GM23338 (cell line): ENCODE measurements at regions not wholly inside any gene's neighbourhood (a gene's known extent, or its start where the extent isn't known, plus 50 kb on each side); places are given as distances from the start of the nearest gene placed in this dataset.

Experiments
- ATAC-seq: fragments of 200-7000 bp; cut with Tn5 transposase; 3 replicates; pipeline ENCODE4 v1.9.1; 2020
- DNase-seq: peaks from one replicate; pipeline ENCODE4 v3.0.0-alpha.2; 2015; ENCODE audit warnings: low spot score
- H2AFZ ChIP-seq: fragments of 200-600 bp; sonication (generic); 2 replicates; pipeline ENCODE4 v1.8.0; 2016; ENCODE audit warnings: antibody characterized with exemption, mild to moderate bottlenecking, moderate library complexity
- H3F3A ChIP-seq: fragments of 200-600 bp; sonication (generic); replicated peaks from 2 replicates; pipeline ENCODE4 v1.8.0; 2017; ENCODE audit warnings: antibody characterized with exemption, mixed run types, low read depth
- H3K27ac ChIP-seq: fragments of 200-600 bp; sonication (generic); 2 replicates; pipeline ENCODE4 v1.6.1; 2016; ENCODE audit warnings: low read depth
- H3K27me3 ChIP-seq: fragments of 200-600 bp; sonication (generic); 2 replicates; pipeline ENCODE4 v1.8.0; 2016; ENCODE audit warnings: mild to moderate bottlenecking, mixed run types, moderate library complexity; ENCODE audit not compliant: insufficient read depth
- H3K36me3 ChIP-seq: fragments of 200-600 bp; sonication (generic); 2 replicates; pipeline ENCODE4 v1.8.0; 2016; ENCODE audit warnings: mild to moderate bottlenecking; ENCODE audit not compliant: insufficient read depth
- H3K4me1 ChIP-seq: fragments of 200-600 bp; sonication (generic); 2 replicates; pipeline ENCODE4 v1.8.0; 2016; ENCODE audit warnings: mild to moderate bottlenecking, moderate library complexity; ENCODE audit not compliant: insufficient read depth
- H3K4me2 ChIP-seq: fragments of 200-600 bp; sonication (generic); 2 replicates; pipeline ENCODE4 v1.7.1; 2017; ENCODE audit warnings: mixed run types
- H3K4me3 ChIP-seq: fragments of 200-600 bp; sonication (generic); 2 replicates; pipeline ENCODE4 v1.6.1; 2016; ENCODE audit warnings: mixed run types
- H3K79me2 ChIP-seq: fragments of 200-600 bp; sonication (generic); replicated peaks from 2 replicates; pipeline ENCODE4 v1.8.0; 2017; ENCODE audit warnings: mild to moderate bottlenecking; ENCODE audit not compliant: insufficient read depth
- H3K9me2 ChIP-seq: fragments of 200-600 bp; sonication (generic); 2 replicates; pipeline ENCODE4 v1.8.0; 2017; ENCODE audit not compliant: insufficient read depth
- H4K20me1 ChIP-seq: fragments of 200-600 bp; sonication (generic); replicated peaks from 2 replicates; pipeline ENCODE4 v1.8.0; 2017; ENCODE audit warnings: mild to moderate bottlenecking; ENCODE audit not compliant: insufficient read depth
- H3K27ac Mint-ChIP-seq: 2 replicates; pipeline ENCODE4 v1.8.0; 2020; ENCODE audit warnings: inconsistent platforms, mild to moderate bottlenecking, moderate library complexity, mixed read lengths
- H3K27me3 Mint-ChIP-seq: 3 replicates; pipeline ENCODE4 v1.8.0; 2022; ENCODE audit warnings: low read depth, mild to moderate bottlenecking, moderate library complexity, mixed read lengths, inconsistent platforms; ENCODE audit not compliant: insufficient read depth, poor library complexity
- H3K36me3 Mint-ChIP-seq: 3 replicates; pipeline ENCODE4 v1.8.0; 2021; ENCODE audit warnings: low read depth, mild to moderate bottlenecking, inconsistent platforms, moderate library complexity, mixed read lengths
- H3K4me1 Mint-ChIP-seq: 3 replicates; pipeline ENCODE4 v1.8.0; 2020; ENCODE audit warnings: mild to moderate bottlenecking, inconsistent platforms, mixed read lengths
- H3K4me3 Mint-ChIP-seq: 3 replicates; pipeline ENCODE4 v1.8.0; 2021; ENCODE audit warnings: moderate library complexity, mild to moderate bottlenecking, inconsistent platforms, mixed read lengths
- H3K9me3 Mint-ChIP-seq: 3 replicates; pipeline ENCODE4 v1.8.0; 2020; ENCODE audit warnings: moderate library complexity, mild to moderate bottlenecking, inconsistent platforms, mixed read lengths
- CREB1 ChIP-seq: fragments of 250-450 bp; sonication (Bioruptor Pico); IDR thresholded peaks from 2 replicates; pipeline ENCODE4 v1.5.0; 2020; ENCODE audit warnings: low read depth, mild to moderate bottlenecking, moderate library complexity
- EZH2 ChIP-seq: fragments of 200-600 bp; sonication (generic); IDR thresholded peaks from one replicate; pipeline ENCODE4 v1.8.0; 2017; ENCODE audit warnings: antibody characterized with exemption, mild to moderate bottlenecking, low read depth; ENCODE audit not compliant: unreplicated experiment
- EZH2phosphoT487 ChIP-seq: fragments of 200-600 bp; sonication (generic); IDR thresholded peaks from one replicate; pipeline ENCODE4 v1.8.1; 2018; ENCODE audit warnings: antibody characterized with exemption; ENCODE audit not compliant: unreplicated experiment
- JUNB ChIP-seq: IDR thresholded peaks from one replicate; pipeline ENCODE4 v1.6.1; 2016; ENCODE audit warnings: antibody characterized with exemption; ENCODE audit not compliant: unreplicated experiment
- NANOG ChIP-seq: IDR thresholded peaks from 2 replicates; pipeline ENCODE4 v1.6.1; 2016; ENCODE audit warnings: antibody characterized with exemption, borderline replicate concordance
- STAT1 ChIP-seq: IDR thresholded peaks from one replicate; pipeline ENCODE4 v1.6.1; 2016; ENCODE audit warnings: antibody characterized with exemption; ENCODE audit not compliant: unreplicated experiment
- ZNF114 ChIP-seq: fragments of 250-450 bp; sonication (Bioruptor Pico); IDR thresholded peaks from 2 replicates; pipeline ENCODE4 v1.5.0; 2020; ENCODE audit warnings: mild to moderate bottlenecking, moderate library complexity
- ZNF331 ChIP-seq: fragments of 250-450 bp; sonication (Bioruptor Pico); IDR thresholded peaks from 2 replicates; pipeline ENCODE4 v1.5.0; 2020; ENCODE audit warnings: low read depth, mild to moderate bottlenecking, moderate library complexity
- TF ChIP-seq, protein P1 (sequence below): IDR thresholded peaks from one replicate; pipeline ENCODE4 v1.6.1; 2018; ENCODE audit warnings: antibody characterized with exemption; ENCODE audit not compliant: unreplicated experiment
- TF ChIP-seq, protein P2 (sequence below): IDR thresholded peaks from 2 replicates; pipeline ENCODE4 v1.6.1; 2016; ENCODE audit warnings: antibody characterized with exemption
- TF ChIP-seq, protein P3 (sequence below), 2 experiments: fragments of 200-600 bp in 1 of 2; sonication (generic) in 1 of 2; conservative IDR thresholded peaks; 2 replicates each; pipeline versions ENCODE4 v1.5.1 to v1.6.1; 2016 to 2017; ENCODE audit warnings: antibody characterized with exemption in 2 of 2, low read depth in 2 of 2, mild to moderate bottlenecking in 2 of 2, moderate library complexity in 1 of 2
- TF ChIP-seq, protein P4 (sequence below): fragments of 250-450 bp; sonication (Bioruptor Pico); IDR thresholded peaks from 2 replicates; pipeline ENCODE4 v1.5.0; 2020; ENCODE audit warnings: mild to moderate bottlenecking, moderate library complexity

DNA sequence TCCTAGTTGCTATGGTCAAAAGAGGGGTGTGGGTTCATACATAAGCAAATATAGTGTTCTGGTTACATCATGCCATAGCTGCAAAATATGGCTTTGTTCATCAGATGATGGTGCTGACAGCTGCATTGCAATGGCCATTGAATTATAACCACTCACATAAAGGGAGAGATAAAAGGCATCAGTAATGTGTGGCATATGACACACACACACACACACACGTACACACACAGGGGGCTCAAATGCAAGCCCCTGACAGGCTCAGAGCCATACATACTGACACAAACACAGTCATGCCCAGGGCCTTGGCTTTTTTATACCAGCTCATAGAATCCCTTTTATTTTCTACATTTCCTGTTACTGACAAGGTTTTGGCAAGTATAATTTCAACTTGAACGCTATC lies 698.9 kb downstream of the BCL11B start:
- no peak overlapping the region for H3K4me3 Mint-ChIP-seq
- DNase-seq (no peak), ATAC-seq (no peak)
- Histone ChIP-seq H3K79me2 (no peaks in the 10 kb centered on the region), H3F3A (no peaks in the 10 kb centered on the region), H3K4me2 (no peak overlapping the region), H3K27ac (no peak overlapping the region), H4K20me1 (no peaks in the 10 kb centered on the region), H3K27me3 (no peaks in the 10 kb centered on the region), H2AFZ (no peak overlapping the region), H3K9me2 (0 out of 2 replicates have a peak, but pooled peaks cover 9% of the 10 kb centered on the region), H3K4me1 (no peaks in the 10 kb centered on the region), H3K36me3 (peaks cover 6% of the 10 kb centered on the region), H3K4me3 (no peak overlapping the region)
- peaks cover 68% of the 10 kb centered on the region for H3K9me3 Mint-ChIP-seq
- H3K4me1 Mint-ChIP-seq = no peaks in the 10 kb centered on the region
- TF ChIP-seq, protein P1, sequence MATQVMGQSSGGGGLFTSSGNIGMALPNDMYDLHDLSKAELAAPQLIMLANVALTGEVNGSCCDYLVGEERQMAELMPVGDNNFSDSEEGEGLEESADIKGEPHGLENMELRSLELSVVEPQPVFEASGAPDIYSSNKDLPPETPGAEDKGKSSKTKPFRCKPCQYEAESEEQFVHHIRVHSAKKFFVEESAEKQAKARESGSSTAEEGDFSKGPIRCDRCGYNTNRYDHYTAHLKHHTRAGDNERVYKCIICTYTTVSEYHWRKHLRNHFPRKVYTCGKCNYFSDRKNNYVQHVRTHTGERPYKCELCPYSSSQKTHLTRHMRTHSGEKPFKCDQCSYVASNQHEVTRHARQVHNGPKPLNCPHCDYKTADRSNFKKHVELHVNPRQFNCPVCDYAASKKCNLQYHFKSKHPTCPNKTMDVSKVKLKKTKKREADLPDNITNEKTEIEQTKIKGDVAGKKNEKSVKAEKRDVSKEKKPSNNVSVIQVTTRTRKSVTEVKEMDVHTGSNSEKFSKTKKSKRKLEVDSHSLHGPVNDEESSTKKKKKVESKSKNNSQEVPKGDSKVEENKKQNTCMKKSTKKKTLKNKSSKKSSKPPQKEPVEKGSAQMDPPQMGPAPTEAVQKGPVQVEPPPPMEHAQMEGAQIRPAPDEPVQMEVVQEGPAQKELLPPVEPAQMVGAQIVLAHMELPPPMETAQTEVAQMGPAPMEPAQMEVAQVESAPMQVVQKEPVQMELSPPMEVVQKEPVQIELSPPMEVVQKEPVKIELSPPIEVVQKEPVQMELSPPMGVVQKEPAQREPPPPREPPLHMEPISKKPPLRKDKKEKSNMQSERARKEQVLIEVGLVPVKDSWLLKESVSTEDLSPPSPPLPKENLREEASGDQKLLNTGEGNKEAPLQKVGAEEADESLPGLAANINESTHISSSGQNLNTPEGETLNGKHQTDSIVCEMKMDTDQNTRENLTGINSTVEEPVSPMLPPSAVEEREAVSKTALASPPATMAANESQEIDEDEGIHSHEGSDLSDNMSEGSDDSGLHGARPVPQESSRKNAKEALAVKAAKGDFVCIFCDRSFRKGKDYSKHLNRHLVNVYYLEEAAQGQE = no peak
- TF ChIP-seq, protein P2, sequence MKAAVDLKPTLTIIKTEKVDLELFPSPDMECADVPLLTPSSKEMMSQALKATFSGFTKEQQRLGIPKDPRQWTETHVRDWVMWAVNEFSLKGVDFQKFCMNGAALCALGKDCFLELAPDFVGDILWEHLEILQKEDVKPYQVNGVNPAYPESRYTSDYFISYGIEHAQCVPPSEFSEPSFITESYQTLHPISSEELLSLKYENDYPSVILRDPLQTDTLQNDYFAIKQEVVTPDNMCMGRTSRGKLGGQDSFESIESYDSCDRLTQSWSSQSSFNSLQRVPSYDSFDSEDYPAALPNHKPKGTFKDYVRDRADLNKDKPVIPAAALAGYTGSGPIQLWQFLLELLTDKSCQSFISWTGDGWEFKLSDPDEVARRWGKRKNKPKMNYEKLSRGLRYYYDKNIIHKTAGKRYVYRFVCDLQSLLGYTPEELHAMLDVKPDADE = no peak
- TF ChIP-seq ZNF331 (CRISPR knock-in tag) (no peak), ZNF114 (CRISPR knock-in tag) (no peak), CREB1 (CRISPR knock-in tag) (no peak), JUNB (no peak), EZH2 (no peak), NANOG (no peak), EZH2phosphoT487 (no peak), STAT1 (no peak)
- TF ChIP-seq, protein P3, sequence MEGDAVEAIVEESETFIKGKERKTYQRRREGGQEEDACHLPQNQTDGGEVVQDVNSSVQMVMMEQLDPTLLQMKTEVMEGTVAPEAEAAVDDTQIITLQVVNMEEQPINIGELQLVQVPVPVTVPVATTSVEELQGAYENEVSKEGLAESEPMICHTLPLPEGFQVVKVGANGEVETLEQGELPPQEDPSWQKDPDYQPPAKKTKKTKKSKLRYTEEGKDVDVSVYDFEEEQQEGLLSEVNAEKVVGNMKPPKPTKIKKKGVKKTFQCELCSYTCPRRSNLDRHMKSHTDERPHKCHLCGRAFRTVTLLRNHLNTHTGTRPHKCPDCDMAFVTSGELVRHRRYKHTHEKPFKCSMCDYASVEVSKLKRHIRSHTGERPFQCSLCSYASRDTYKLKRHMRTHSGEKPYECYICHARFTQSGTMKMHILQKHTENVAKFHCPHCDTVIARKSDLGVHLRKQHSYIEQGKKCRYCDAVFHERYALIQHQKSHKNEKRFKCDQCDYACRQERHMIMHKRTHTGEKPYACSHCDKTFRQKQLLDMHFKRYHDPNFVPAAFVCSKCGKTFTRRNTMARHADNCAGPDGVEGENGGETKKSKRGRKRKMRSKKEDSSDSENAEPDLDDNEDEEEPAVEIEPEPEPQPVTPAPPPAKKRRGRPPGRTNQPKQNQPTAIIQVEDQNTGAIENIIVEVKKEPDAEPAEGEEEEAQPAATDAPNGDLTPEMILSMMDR (conservative IDR thresholded peaks at IDR 0.05; ENCODE audit: low read depth in 2 of 2) = no peak
- TF ChIP-seq, protein P4, sequence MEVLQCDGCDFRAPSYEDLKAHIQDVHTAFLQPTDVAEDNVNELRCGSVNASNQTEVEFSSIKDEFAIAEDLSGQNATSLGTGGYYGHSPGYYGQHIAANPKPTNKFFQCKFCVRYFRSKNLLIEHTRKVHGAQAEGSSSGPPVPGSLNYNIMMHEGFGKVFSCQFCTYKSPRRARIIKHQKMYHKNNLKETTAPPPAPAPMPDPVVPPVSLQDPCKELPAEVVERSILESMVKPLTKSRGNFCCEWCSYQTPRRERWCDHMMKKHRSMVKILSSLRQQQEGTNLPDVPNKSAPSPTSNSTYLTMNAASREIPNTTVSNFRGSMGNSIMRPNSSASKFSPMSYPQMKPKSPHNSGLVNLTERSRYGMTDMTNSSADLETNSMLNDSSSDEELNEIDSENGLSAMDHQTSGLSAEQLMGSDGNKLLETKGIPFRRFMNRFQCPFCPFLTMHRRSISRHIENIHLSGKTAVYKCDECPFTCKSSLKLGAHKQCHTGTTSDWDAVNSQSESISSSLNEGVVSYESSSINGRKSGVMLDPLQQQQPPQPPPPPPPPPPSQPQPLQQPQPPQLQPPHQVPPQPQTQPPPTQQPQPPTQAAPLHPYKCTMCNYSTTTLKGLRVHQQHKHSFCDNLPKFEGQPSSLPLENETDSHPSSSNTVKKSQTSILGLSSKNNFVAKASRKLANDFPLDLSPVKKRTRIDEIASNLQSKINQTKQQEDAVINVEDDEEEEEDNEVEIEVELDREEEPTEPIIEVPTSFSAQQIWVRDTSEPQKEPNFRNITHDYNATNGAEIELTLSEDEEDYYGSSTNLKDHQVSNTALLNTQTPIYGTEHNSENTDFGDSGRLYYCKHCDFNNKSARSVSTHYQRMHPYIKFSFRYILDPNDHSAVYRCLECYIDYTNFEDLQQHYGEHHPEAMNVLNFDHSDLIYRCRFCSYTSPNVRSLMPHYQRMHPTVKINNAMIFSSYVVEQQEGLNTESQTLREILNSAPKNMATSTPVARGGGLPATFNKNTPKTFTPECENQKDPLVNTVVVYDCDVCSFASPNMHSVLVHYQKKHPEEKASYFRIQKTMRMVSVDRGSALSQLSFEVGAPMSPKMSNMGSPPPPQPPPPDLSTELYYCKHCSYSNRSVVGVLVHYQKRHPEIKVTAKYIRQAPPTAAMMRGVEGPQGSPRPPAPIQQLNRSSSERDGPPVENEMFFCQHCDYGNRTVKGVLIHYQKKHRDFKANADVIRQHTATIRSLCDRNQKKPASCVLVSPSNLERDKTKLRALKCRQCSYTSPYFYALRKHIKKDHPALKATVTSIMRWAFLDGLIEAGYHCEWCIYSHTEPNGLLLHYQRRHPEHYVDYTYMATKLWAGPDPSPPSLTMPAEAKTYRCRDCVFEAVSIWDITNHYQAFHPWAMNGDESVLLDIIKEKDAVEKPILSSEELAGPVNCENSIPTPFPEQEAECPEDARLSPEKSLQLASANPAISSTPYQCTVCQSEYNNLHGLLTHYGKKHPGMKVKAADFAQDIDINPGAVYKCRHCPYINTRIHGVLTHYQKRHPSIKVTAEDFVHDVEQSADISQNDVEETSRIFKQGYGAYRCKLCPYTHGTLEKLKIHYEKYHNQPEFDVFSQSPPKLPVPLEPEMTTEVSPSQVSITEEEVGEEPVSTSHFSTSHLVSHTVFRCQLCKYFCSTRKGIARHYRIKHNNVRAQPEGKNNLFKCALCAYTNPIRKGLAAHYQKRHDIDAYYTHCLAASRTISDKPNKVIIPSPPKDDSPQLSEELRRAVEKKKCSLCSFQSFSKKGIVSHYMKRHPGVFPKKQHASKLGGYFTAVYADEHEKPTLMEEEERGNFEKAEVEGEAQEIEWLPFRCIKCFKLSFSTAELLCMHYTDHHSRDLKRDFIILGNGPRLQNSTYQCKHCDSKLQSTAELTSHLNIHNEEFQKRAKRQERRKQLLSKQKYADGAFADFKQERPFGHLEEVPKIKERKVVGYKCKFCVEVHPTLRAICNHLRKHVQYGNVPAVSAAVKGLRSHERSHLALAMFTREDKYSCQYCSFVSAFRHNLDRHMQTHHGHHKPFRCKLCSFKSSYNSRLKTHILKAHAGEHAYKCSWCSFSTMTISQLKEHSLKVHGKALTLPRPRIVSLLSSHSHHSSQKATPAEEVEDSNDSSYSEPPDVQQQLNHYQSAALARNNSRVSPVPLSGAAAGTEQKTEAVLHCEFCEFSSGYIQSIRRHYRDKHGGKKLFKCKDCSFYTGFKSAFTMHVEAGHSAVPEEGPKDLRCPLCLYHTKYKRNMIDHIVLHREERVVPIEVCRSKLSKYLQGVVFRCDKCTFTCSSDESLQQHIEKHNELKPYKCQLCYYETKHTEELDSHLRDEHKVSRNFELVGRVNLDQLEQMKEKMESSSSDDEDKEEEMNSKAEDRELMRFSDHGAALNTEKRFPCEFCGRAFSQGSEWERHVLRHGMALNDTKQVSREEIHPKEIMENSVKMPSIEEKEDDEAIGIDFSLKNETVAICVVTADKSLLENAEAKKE (CRISPR knock-in tag) = no peak
- H3K36me3 Mint-ChIP-seq = peaks cover 34% of the 10 kb centered on the region
- no peaks in the 10 kb centered on the region for H3K27me3 Mint-ChIP-seq
- no peak overlapping the region for H3K27ac Mint-ChIP-seq
